MM.1S (cell line): ENCODE measurements at regions not wholly inside any gene's neighbourhood (a gene's known extent, or its start where the extent isn't known, plus 50 kb on each side); places are given as distances from the start of the nearest gene placed in this dataset.

Experiments
- DNase-seq: peaks from one replicate; pipeline ENCODE4 v3.0.0-alpha.2; 2015
- H2AFZ ChIP-seq: fragments of 300-600 bp; sonication (generic); 2 replicates; pipeline ENCODE4 v1.6.0; 2016; ENCODE audit warnings: antibody characterized with exemption, low read length
- H3F3A ChIP-seq: fragments of 300-600 bp; sonication (generic); 2 replicates; pipeline ENCODE4 v1.6.1; 2016; ENCODE audit warnings: mild to moderate bottlenecking, antibody characterized with exemption, low read length, moderate library complexity, mixed read lengths; ENCODE audit not compliant: insufficient read depth
- H3K27ac ChIP-seq: fragments of 300-600 bp; sonication (generic); 2 replicates; pipeline ENCODE4 v1.5.1; 2016; ENCODE audit warnings: mild to moderate bottlenecking, low read length
- H3K27me3 ChIP-seq: fragments of 300-600 bp; sonication (generic); replicated peaks from 2 replicates; pipeline ENCODE4 v1.6.0; 2016; ENCODE audit warnings: low read length; ENCODE audit not compliant: insufficient read depth
- H3K36me3 ChIP-seq: fragments of 300-600 bp; sonication (generic); replicated peaks from 2 replicates; pipeline ENCODE4 v1.6.1; 2016; ENCODE audit warnings: mild to moderate bottlenecking, low read length, mixed read lengths; ENCODE audit not compliant: insufficient read depth
- H3K4me1 ChIP-seq: fragments of 300-600 bp; sonication (generic); 2 replicates; pipeline ENCODE4 v1.6.1; 2016; ENCODE audit warnings: low read length, mixed read lengths
- H3K4me2 ChIP-seq: fragments of 300-600 bp; sonication (generic); 2 replicates; pipeline ENCODE4 v1.6.0; 2016; ENCODE audit warnings: low read depth, low read length
- H3K4me3 ChIP-seq: fragments of 300-600 bp; sonication (generic); 2 replicates; pipeline ENCODE4 v1.5.1; 2016; ENCODE audit warnings: low read length, mixed read lengths
- H3K79me2 ChIP-seq: fragments of 300-600 bp; sonication (generic); 2 replicates; pipeline ENCODE4 v1.6.1; 2016; ENCODE audit warnings: mixed run types, low read length, mixed read lengths
- H3K9ac ChIP-seq: fragments of 300-600 bp; sonication (generic); 2 replicates; pipeline ENCODE4 v1.6.1; 2016; ENCODE audit warnings: low read length, mixed read lengths
- H3K9me2 ChIP-seq: fragments of 300-600 bp; sonication (generic); replicated peaks from 2 replicates; pipeline ENCODE4 v1.6.1; 2016; ENCODE audit warnings: mild to moderate bottlenecking, low read length, mixed read lengths; ENCODE audit not compliant: insufficient read depth
- H3K9me3 ChIP-seq: fragments of 300-600 bp; sonication (generic); replicated peaks from 2 replicates; pipeline ENCODE4 v1.6.1; 2016; ENCODE audit warnings: mild to moderate bottlenecking, low read length, mixed read lengths; ENCODE audit not compliant: insufficient read depth
- H4K20me1 ChIP-seq: fragments of 300-600 bp; sonication (generic); 2 replicates; pipeline ENCODE4 v1.6.1; 2016; ENCODE audit warnings: mild to moderate bottlenecking, low read length, moderate library complexity, mixed read lengths; ENCODE audit not compliant: insufficient read depth
- CTCF ChIP-seq: fragments of 300-600 bp; sonication (generic); IDR thresholded peaks from 2 replicates; pipeline ENCODE4 v1.5.1; 2016; ENCODE audit warnings: antibody characterized with exemption, low read length, mixed read lengths
- EZH2 ChIP-seq: fragments of 300-600 bp; sonication (generic); optimal IDR thresholded peaks from 2 replicates; pipeline ENCODE3; 2017; ENCODE audit warnings: low read depth, mild to moderate bottlenecking, antibody characterized with exemption, low read length, mixed read lengths
- EZH2phosphoT487 ChIP-seq: fragments of 300-600 bp; sonication (generic); IDR thresholded peaks from 2 replicates; pipeline ENCODE4 v1.6.1; 2018; ENCODE audit warnings: antibody characterized with exemption, low read length

- no peak for DNase-seq
- H3K4me2 ChIP-seq, result no peak overlapping the region
These were observed 1243.5 kb downstream of the EFNB2 start for GRCh38 chr13:105291987-105292386.

GRCh38 chr13:105290596-105290995 is 1244.9 kb downstream of the EFNB2 start:
- H2AFZ ChIP-seq, result no peak overlapping the region
- H3K4me3 ChIP-seq, result no peak overlapping the region
- no peak overlapping the region for H3K9ac ChIP-seq
- no peaks in the 10 kb centered on the region for H3K4me1 ChIP-seq
- no peaks in the 10 kb centered on the region for H4K20me1 ChIP-seq
- no peak for DNase-seq
- H3K4me2 ChIP-seq, result no peak overlapping the region
- no peaks in the 10 kb centered on the region for H3F3A ChIP-seq
- no peaks in the 10 kb centered on the region for H3K79me2 ChIP-seq
- H3K36me3 ChIP-seq, result no peaks in the 10 kb centered on the region
- no peaks in the 10 kb centered on the region for H3K9me2 ChIP-seq
- no peak for TF ChIP-seq EZH2phosphoT487
- TF ChIP-seq CTCF, result no peak
- no peak for TF ChIP-seq EZH2
- no peak overlapping the region for H3K27ac ChIP-seq
- H3K27me3 ChIP-seq, result no peaks in the 10 kb centered on the region
- no peaks in the 10 kb centered on the region for H3K9me3 ChIP-seq

More at GRCh38 chr13:105291987-105292386, 1243.5 kb downstream of the EFNB2 start:
- no peaks in the 10 kb centered on the region for H3K9me3 ChIP-seq
- no peaks in the 10 kb centered on the region for H3K36me3 ChIP-seq
- H3K27me3 ChIP-seq, result no peaks in the 10 kb centered on the region
- H3K27ac ChIP-seq, result no peak overlapping the region
- no peak overlapping the region for H3K9ac ChIP-seq
- no peaks in the 10 kb centered on the region for H3K9me2 ChIP-seq
- no peaks in the 10 kb centered on the region for H3F3A ChIP-seq
- H3K4me3 ChIP-seq, result no peak overlapping the region
- no peaks in the 10 kb centered on the region for H3K79me2 ChIP-seq
- H2AFZ ChIP-seq, result no peak overlapping the region
- no peaks in the 10 kb centered on the region for H3K4me1 ChIP-seq
- TF ChIP-seq CTCF (no peak), EZH2phosphoT487 (no peak), EZH2 (no peak)
- no peaks in the 10 kb centered on the region for H4K20me1 ChIP-seq

GRCh38 chr13:105285526-105285925 is 1249.9 kb downstream of the EFNB2 start:
- Histone ChIP-seq H3K9me2 (no peaks in the 10 kb centered on the region), H3K9ac (no peak overlapping the region), H3K27ac (no peak overlapping the region), H3K36me3 (no peaks in the 10 kb centered on the region), H3K27me3 (no peaks in the 10 kb centered on the region), H3K4me1 (no peaks in the 10 kb centered on the region), H3K4me2 (no peak overlapping the region), H3K79me2 (no peaks in the 10 kb centered on the region), H3K9me3 (no peaks in the 10 kb centered on the region), H4K20me1 (no peaks in the 10 kb centered on the region), H2AFZ (no peak overlapping the region), H3K4me3 (no peak overlapping the region), H3F3A (no peaks in the 10 kb centered on the region)
- TF ChIP-seq CTCF, result no peak
- TF ChIP-seq EZH2phosphoT487, result no peak
- no peak for TF ChIP-seq EZH2
- DNase-seq, result no peak
